SK-N-SH treated with all-trans-retinoic acid at 6 μM for 48 hours (cell line): ENCODE measurements at regions not wholly inside any gene's neighbourhood (a gene's known extent, or its start where the extent isn't known, plus 50 kb on each side); places are given as distances from the start of the nearest gene placed in this dataset.

Source experiments
- ARNTL ChIP-seq: fragments of 450-650 bp; formaldehyde crosslinking; IDR thresholded peaks from 2 replicates; pipeline ENCODE4 v1.5.0; 2020; ENCODE audit warnings: low read depth, mild to moderate bottlenecking, moderate library complexity, borderline replicate concordance
- CREB5 ChIP-seq: fragments of 250-450 bp; sonication (Bioruptor Pico); IDR thresholded peaks from 2 replicates; pipeline ENCODE4 v1.5.1; 2020; ENCODE audit warnings: low read depth, mild to moderate bottlenecking, moderate library complexity
- CSDC2 ChIP-seq: fragments of 250-450 bp; sonication (Bioruptor Pico); IDR thresholded peaks from 2 replicates; pipeline ENCODE4 v1.5.0; 2020; ENCODE audit warnings: mild to moderate bottlenecking, moderate library complexity
- ESRRG ChIP-seq: fragments of 250-450 bp; sonication (Bioruptor Pico); IDR thresholded peaks from 2 replicates; pipeline ENCODE4 v1.6.1; 2021; ENCODE audit warnings: mild to moderate bottlenecking
- PATZ1 ChIP-seq: fragments of 250-450 bp; sonication (Bioruptor Pico); IDR thresholded peaks from 2 replicates; pipeline ENCODE4 v1.8.0; 2020; ENCODE audit warnings: mild to moderate bottlenecking, moderate library complexity, borderline replicate concordance
- POU6F1 ChIP-seq: fragments of 250-450 bp; sonication (Bioruptor Pico); IDR thresholded peaks from 2 replicates; pipeline ENCODE4 v1.8.0; 2021; ENCODE audit warnings: low read depth, mild to moderate bottlenecking, moderate library complexity, borderline replicate concordance
- PPARA ChIP-seq: fragments of 250-450 bp; sonication (Bioruptor Pico); IDR thresholded peaks from 2 replicates; pipeline ENCODE4 v1.5.0; 2020; ENCODE audit warnings: mild to moderate bottlenecking, borderline replicate concordance
- RARB ChIP-seq: fragments of 250-450 bp; sonication (Bioruptor Pico); IDR thresholded peaks from 2 replicates; pipeline ENCODE4 v1.8.0; 2021; ENCODE audit warnings: mild to moderate bottlenecking, moderate library complexity
- TCF4 ChIP-seq: fragments of 250-450 bp; sonication (Bioruptor Pico); IDR thresholded peaks from 2 replicates; pipeline ENCODE4 v1.8.0; 2021; ENCODE audit warnings: mild to moderate bottlenecking, moderate library complexity, borderline replicate concordance
- TOX ChIP-seq: fragments of 250-450 bp; sonication (Bioruptor Pico); IDR thresholded peaks from 2 replicates; pipeline ENCODE4 v1.8.0; 2021; ENCODE audit warnings: mild to moderate bottlenecking, moderate library complexity, borderline replicate concordance
- TSHZ2 ChIP-seq: fragments of 250-450 bp; sonication (Bioruptor Pico); IDR thresholded peaks from 2 replicates; pipeline ENCODE4 v1.5.0; 2020; ENCODE audit warnings: mild to moderate bottlenecking, moderate library complexity
- ZFP3 ChIP-seq: fragments of 250-450 bp; sonication (Bioruptor Pico); IDR thresholded peaks from 2 replicates; pipeline ENCODE4 v1.5.0; 2020; ENCODE audit warnings: mild to moderate bottlenecking, moderate library complexity
- ZFP30 ChIP-seq: fragments of 450-650 bp; formaldehyde crosslinking; IDR thresholded peaks from 2 replicates; pipeline ENCODE4 v1.5.0; 2022; ENCODE audit warnings: mild to moderate bottlenecking, moderate library complexity
- ZNF8 ChIP-seq: fragments of 450-650 bp; formaldehyde crosslinking; IDR thresholded peaks from 2 replicates; pipeline ENCODE4 v1.5.0; 2020; ENCODE audit warnings: mild to moderate bottlenecking, moderate library complexity

GRCh38 chr20:40561187-40561586, 127.8 kb downstream of the MAFB start:
- TF ChIP-seq RARB = no peak
- no peak for TF ChIP-seq ZFP3 (CRISPR knock-in tag)
- no peak for TF ChIP-seq PPARA (CRISPR knock-in tag)
- no peak for TF ChIP-seq ZFP30 (CRISPR knock-in tag)
- no peak for TF ChIP-seq POU6F1
- no peak for TF ChIP-seq PATZ1 (CRISPR knock-in tag)
- no peak for TF ChIP-seq ZNF8
- TF ChIP-seq ARNTL (CRISPR knock-in tag) = no peak
- TF ChIP-seq TOX (CRISPR knock-in tag) = no peak
- no peak for TF ChIP-seq CSDC2
- TF ChIP-seq CREB5 (CRISPR knock-in tag) = no peak
- TF ChIP-seq TCF4 = no peak
- TF ChIP-seq TSHZ2 (CRISPR knock-in tag) = no peak
- TF ChIP-seq ESRRG = no peak
